ENCODE measurements at regions not wholly inside any gene's neighbourhood (a gene's known extent, or its start where the extent isn't known, plus 50 kb on each side); places are given as distances from the start of the nearest gene placed in this dataset.
"Not testable (repeated sequence)": the region's sequence is repeated elsewhere in the genome, so short reads cannot be mapped to it uniquely, and the experiment has no call there.

GRCh38 chr7:119988401-119988800 is 284.6 kb upstream of the KCND2 start:
- no peak for DNase-seq (ENCODE audit: low read depth, low spot score)
- no peaks in the 10 kb centered on the region for H3K9me3 ChIP-seq (ENCODE audit: control insufficient read depth, insufficient read depth, low read length)
- no peak overlapping the region for H3K4me3 ChIP-seq (ENCODE audit: low read depth, low read length)
- no peak overlapping the region for H3K27ac ChIP-seq (ENCODE audit: low read depth, low read length)
- ChIA-PET POLR2A (no interaction called here), CTCF (no interaction called here)
- H3K27me3 ChIP-seq (ENCODE audit: control insufficient read depth, insufficient read depth, low read length) = no peaks in the 10 kb centered on the region
- no peak for TF ChIP-seq CTCF (IDR thresholded peaks at IDR 0.05; ENCODE audit: low read depth, low read length)

GRCh38 chr7:119994928-119995327 is 278.0 kb upstream of the KCND2 start:
- ChIA-PET POLR2A (no interaction called here), CTCF (no interaction called here)
- Histone ChIP-seq H3K4me3 (ENCODE audit: low read depth, low read length) (no peak overlapping the region), H3K9me3 (ENCODE audit: control insufficient read depth, insufficient read depth, low read length) (no peaks in the 10 kb centered on the region), H3K27ac (ENCODE audit: low read depth, low read length) (no peak overlapping the region), H3K27me3 (ENCODE audit: control insufficient read depth, insufficient read depth, low read length) (no peaks in the 10 kb centered on the region)
- no peak for TF ChIP-seq CTCF (IDR thresholded peaks at IDR 0.05; ENCODE audit: low read depth, low read length)
- no peak for DNase-seq (ENCODE audit: low read depth, low spot score)

- ChIA-PET POLR2A (interaction anchor here (1.0 kb wide), 1 partner anchor 56 kb away, joined by 4 read pairs; no protein-coding TSS in a partner anchor), CTCF (interaction anchor here (1.2 kb wide), 1 partner anchor 61 kb away, joined by 3 read pairs; no protein-coding TSS in a partner anchor)
- Histone ChIP-seq H3K27me3 (ENCODE audit: control insufficient read depth, insufficient read depth, low read length) (no peaks in the 10 kb centered on the region), H3K9me3 (ENCODE audit: control insufficient read depth, insufficient read depth, low read length) (no peaks in the 10 kb centered on the region), H3K4me3 (ENCODE audit: low read depth, low read length) (no peak overlapping the region), H3K27ac (ENCODE audit: low read depth, low read length) (no peak overlapping the region)
- DNase-seq (ENCODE audit: low read depth, low spot score) = peak; percentile 11
- no peak for TF ChIP-seq CTCF (IDR thresholded peaks at IDR 0.05; ENCODE audit: low read depth, low read length)
Observed at GRCh38 chr7:119996634-119997033, 276.3 kb upstream of the KCND2 start.

- TF ChIP-seq CTCF (IDR thresholded peaks at IDR 0.05; ENCODE audit: low read depth, low read length) = no peak
- Histone ChIP-seq H3K27ac (ENCODE audit: low read depth, low read length) (no peak overlapping the region), H3K9me3 (ENCODE audit: control insufficient read depth, insufficient read depth, low read length) (no peaks in the 10 kb centered on the region), H3K4me3 (ENCODE audit: low read depth, low read length) (no peak overlapping the region), H3K27me3 (ENCODE audit: control insufficient read depth, insufficient read depth, low read length) (no peaks in the 10 kb centered on the region)
- POLR2A ChIA-PET = no interaction called here
- DNase-seq (ENCODE audit: low read depth, low spot score) = no peak
- CTCF ChIA-PET = no interaction called here
Observed at GRCh38 chr7:119999738-120000475, 273.1 kb upstream of the KCND2 start.

GRCh38 chr7:120005720-120006119 is 267.3 kb upstream of the KCND2 start:
- Histone ChIP-seq H3K4me3 (ENCODE audit: low read depth, low read length) (no peak overlapping the region), H3K9me3 (ENCODE audit: control insufficient read depth, insufficient read depth, low read length) (no peaks in the 10 kb centered on the region), H3K27ac (ENCODE audit: low read depth, low read length) (no peak overlapping the region), H3K27me3 (ENCODE audit: control insufficient read depth, insufficient read depth, low read length) (no peaks in the 10 kb centered on the region)
- TF ChIP-seq CTCF (IDR thresholded peaks at IDR 0.05; ENCODE audit: low read depth, low read length) = no peak
- ChIA-PET CTCF (no interaction called here), POLR2A (no interaction called here)
- no peak for DNase-seq (ENCODE audit: low read depth, low spot score)

- CTCF ChIA-PET; H3K4me3 ChIP-seq (ENCODE audit: low read depth, low read length); H3K27ac ChIP-seq (ENCODE audit: low read depth, low read length); H3K9me3 ChIP-seq (ENCODE audit: control insufficient read depth, insufficient read depth, low read length); DNase-seq (ENCODE audit: low read depth, low spot score); POLR2A ChIA-PET; H3K27me3 ChIP-seq (ENCODE audit: control insufficient read depth, insufficient read depth, low read length): not testable (repeated sequence)
Observed at GRCh38 chr7:120014301-120014700, 258.7 kb upstream of the KCND2 start.

Data from AG04450 (cell line).